GM12875 (cell line): ENCODE measurements at regions not wholly inside any gene's neighbourhood (a gene's known extent, or its start where the extent isn't known, plus 50 kb on each side); places are given as distances from the start of the nearest gene placed in this dataset.

Experiments used
- H3K4me3 ChIP-seq: one replicate; pipeline ENCODE4 v1.5.1; 2011; ENCODE audit warnings: low read depth, low read length, control low read depth
- TF ChIP-seq, protein P1 (sequence below): IDR thresholded peaks from 2 replicates; pipeline ENCODE4 v1.5.1; 2011; ENCODE audit warnings: low read depth, mild to moderate bottlenecking, control low read depth, inconsistent platforms, low read length, moderate library complexity, borderline replicate concordance; ENCODE audit not compliant: insufficient read depth

DNA sequence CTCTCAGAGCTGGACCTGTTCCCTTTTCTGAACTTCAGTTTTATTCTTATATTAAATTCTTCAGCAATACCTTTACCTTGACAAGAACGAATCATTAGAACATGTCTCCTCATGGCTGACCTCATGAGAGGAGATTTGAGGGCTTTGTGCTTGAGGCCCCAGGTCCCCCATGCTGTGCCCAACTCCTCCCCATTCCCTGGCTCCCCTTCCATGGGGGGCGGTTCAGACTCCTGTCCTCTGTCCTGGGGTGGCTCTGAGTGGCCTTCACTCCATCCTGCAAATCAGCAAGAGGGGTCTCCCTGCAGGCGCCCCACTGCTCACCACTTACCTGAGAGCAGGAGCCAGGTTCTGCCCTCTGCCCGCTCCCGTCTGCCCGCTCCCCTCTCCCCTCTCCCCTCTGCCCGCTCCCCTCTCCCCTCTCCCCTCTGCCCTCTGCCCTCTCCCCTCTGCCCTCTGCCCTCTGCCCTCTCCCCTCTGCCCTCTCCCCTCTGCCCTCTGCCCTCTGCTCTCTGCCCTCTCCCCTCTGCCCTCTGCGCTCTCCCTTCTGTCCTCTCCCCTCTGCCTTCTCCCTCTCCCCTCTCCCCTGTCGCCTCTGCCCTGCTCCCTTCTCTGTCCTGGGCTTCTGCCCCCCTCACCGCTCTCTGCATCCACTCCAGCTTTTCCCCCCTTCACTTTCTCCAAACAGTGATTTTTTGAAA, 98.7 kb upstream of the ALKAL2 start:
- TF ChIP-seq, protein P1, sequence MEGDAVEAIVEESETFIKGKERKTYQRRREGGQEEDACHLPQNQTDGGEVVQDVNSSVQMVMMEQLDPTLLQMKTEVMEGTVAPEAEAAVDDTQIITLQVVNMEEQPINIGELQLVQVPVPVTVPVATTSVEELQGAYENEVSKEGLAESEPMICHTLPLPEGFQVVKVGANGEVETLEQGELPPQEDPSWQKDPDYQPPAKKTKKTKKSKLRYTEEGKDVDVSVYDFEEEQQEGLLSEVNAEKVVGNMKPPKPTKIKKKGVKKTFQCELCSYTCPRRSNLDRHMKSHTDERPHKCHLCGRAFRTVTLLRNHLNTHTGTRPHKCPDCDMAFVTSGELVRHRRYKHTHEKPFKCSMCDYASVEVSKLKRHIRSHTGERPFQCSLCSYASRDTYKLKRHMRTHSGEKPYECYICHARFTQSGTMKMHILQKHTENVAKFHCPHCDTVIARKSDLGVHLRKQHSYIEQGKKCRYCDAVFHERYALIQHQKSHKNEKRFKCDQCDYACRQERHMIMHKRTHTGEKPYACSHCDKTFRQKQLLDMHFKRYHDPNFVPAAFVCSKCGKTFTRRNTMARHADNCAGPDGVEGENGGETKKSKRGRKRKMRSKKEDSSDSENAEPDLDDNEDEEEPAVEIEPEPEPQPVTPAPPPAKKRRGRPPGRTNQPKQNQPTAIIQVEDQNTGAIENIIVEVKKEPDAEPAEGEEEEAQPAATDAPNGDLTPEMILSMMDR: no peak
- H3K4me3 ChIP-seq: no peak overlapping the region

DNA sequence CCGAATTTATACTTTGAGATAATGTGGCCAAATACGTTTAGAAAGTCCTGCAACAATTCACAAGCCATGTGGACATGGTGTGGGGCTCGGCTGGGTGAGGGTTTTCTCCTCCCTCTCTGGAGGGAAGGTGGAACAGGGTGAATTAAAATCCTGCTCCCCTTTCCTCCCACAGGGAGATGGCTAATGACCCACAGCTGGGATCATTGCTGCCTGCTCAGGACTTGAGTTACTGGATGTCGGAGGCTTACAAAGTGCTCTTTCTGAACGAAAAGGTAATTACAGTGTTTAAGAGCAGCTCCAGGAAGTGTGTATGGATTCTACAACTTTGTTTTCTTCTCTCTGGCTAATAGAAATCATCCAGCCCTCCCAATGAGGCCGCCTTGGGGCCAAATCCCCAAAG, 97.9 kb upstream of the ALKAL2 start:
- TF ChIP-seq, protein P1: no peak

DNA sequence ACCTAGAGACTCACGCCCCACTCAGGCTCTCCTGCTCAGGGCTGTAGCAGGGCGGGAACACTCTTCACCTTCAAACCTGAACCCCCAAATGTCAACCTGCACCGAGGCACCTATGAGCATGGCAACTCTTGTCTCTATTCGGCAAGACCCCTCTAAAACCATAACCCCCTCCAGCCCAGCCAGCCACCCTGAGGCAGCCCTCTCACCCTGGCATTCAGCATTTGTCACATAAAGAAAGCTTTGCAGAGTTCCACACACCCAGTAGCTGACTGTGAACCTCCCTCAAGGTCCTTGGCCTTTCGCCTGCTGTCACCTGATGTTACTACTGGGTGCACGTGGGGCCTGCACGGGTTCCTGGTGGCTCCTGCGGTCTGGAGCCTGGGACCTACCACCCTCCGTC, 97.2 kb upstream of the ALKAL2 start:
- H3K4me3 ChIP-seq: no peak overlapping the region
- TF ChIP-seq, protein P1: no peak

More for the DNA sequence above, 97.9 kb upstream of the ALKAL2 start:
- H3K4me3 ChIP-seq: no peak overlapping the region

DNA sequence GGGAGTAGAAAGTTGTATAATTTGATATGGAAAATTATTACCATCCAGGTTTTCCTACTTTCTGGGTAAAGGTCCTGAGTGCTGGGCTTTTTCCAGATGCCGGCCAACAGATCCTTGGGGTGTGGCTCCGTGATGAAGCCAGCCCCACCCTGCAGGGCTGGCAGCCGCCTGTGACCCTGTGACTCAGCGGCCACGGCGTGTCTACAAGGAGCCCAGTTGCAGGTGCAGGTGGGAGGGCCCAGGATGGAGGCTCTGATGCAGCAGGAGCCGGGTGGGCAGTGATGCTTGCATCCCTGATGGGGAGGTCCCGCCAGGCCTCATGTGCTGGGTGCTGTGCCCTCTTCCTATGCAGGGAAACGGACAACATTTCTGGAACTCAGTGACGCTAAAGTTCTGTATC, 96.0 kb upstream of the ALKAL2 start:
- TF ChIP-seq, protein P1: no peak
- no peak overlapping the region for H3K4me3 ChIP-seq

DNA sequence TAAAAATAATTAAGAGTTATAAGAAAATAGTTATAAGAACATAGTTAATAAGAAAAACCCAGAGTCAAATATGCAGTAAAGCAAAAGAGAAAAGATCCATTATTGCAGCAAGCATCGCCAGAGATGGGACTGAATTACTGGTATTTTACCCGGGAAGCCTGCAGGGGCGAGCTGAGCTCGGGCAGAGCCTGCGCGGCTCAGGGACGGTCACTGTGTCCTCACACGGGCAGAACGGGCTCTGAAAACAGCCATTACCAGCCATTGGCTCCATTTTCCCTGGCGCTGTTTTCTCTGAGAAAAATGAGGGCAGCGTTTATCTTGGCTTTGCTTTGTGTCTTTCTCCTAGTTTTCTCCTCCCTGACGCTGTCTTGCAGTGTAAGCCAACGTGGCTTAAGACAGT, 95.3 kb upstream of the ALKAL2 start:
- TF ChIP-seq, protein P1: no peak
- H3K4me3 ChIP-seq: no peak overlapping the region

DNA sequence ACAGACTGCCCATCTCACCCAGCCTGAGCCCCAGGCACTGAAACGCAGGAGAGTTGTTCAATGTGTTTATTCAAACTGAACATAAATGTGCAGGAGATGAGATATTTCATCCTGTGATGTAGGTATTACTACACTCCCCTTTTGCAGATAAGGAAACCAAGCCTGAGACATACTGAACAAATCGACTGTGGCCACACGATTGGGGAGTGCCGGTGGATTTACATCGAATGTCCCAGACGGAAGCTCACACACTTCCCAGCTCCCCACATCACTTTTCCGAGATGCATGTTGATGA, 94.8 kb upstream of the ALKAL2 start:
- no peak overlapping the region for H3K4me3 ChIP-seq
- TF ChIP-seq, protein P1: no peak

DNA sequence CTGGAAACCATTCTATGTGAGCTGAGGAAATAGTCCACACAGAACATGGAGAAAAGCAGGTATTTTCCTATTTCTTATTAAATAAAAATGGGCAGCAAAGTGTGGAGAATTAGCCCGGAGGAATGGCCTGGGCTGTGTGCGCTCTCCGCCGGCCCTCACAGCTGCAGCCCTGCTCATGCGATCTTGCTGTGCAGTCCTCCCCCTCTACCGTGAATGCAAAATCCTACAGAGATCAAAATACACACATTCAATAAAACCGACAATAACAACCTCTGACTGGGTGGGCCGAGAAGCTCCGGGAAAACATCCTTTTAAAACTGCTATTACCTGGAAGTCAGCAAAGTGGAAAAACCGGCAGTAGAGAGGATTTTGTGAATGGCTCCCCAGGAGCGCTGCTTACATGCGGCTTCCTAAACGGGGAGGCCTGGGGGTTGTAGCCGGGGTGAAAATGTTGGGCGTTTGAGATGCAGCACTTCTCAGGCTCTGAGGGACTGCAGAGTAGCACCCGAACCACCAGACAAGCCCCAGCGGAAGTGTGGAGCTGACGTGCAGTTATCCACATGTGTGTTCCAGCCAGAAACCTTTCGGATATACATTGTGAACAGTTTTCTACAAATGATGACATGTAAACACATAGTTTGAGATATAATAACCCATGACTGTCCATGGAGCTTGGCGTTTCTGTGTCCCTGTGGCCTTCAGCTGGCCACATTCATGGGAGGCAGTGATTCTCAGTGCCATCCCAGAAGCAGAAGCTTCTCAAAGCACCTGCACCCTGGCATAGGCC, 94.2 kb upstream of the ALKAL2 start:
- TF ChIP-seq, protein P1: no peak
- no peak overlapping the region for H3K4me3 ChIP-seq
